NCI-H2196 treated with DMSO at 0.1 percent for 48 hours (cell line): ENCODE measurements at regions not wholly inside any gene's neighbourhood (a gene's known extent, or its start where the extent isn't known, plus 50 kb on each side); places are given as distances from the start of the nearest gene placed in this dataset.

Experiments used
- DNase-seq: peaks from one replicate; lab custom pipeline; 2025; ENCODE audit not compliant: unreplicated experiment; lab: John Stamatoyannopoulos, UW

- DNase-seq: no peak
Observed at GRCh38 chr3:8451696-8452095, 49.9 kb upstream of the LMCD1 start.
